Activated naive CD8-positive, alpha-beta T cell treated with anti-CD3 and anti-CD28 coated beads, Interleukin-2, amount 10 ng/mL, durations not matched to agents 7 days and 5 days (primary cell): ENCODE measurements at regions not wholly inside any gene's neighbourhood (a gene's known extent, or its start where the extent isn't known, plus 50 kb on each side); places are given as distances from the start of the nearest gene placed in this dataset.

Experiments
- ATAC-seq: fragments of 150-1000 bp; cut with Tn5 transposase; one replicate; pipeline ENCODE4 v1.10.0; 2021; ENCODE audit warnings: low read depth, moderate library complexity
- POLR2A ChIA-PET: fragments of 350-600 bp; sonication (Branson Sonifier 250); formaldehyde crosslinking; loops from one replicate; lab custom pipeline; 2021; ENCODE audit warnings: antibody characterized with exemption; lab: Charles Lee
- DNase-seq: peaks from one replicate; pipeline ENCODE4 v3.0.0; 2021
- H3K27ac Mint-ChIP-seq: one replicate; pipeline ENCODE4 v1.8.0; 2022; ENCODE audit warnings: mild to moderate bottlenecking, mixed read lengths
- H3K27me3 Mint-ChIP-seq: one replicate; pipeline ENCODE4 v1.8.0; 2022; ENCODE audit warnings: mild to moderate bottlenecking, moderate library complexity, mixed read lengths
- H3K36me3 Mint-ChIP-seq: one replicate; pipeline ENCODE4 v1.8.0; 2021; ENCODE audit warnings: mild to moderate bottlenecking, mixed read lengths
- H3K4me1 Mint-ChIP-seq: one replicate; pipeline ENCODE4 v1.8.0; 2021; ENCODE audit warnings: mixed read lengths
- H3K4me3 Mint-ChIP-seq: one replicate; pipeline ENCODE4 v1.8.0; 2022; ENCODE audit warnings: mild to moderate bottlenecking, moderate library complexity, mixed read lengths
- H3K9me3 Mint-ChIP-seq: one replicate; pipeline ENCODE4 v1.8.0; 2021; ENCODE audit warnings: mixed read lengths

- H3K4me1 Mint-ChIP-seq = no peaks in the 10 kb centered on the region
- DNase-seq = no peak
These were observed 330.0 kb downstream of the DDX10 start for GRCh38 chr11:108994887-108995286.

GRCh38 chr11:108997826-108998225 is 333.0 kb downstream of the DDX10 start:
- H3K27me3 Mint-ChIP-seq = peaks cover 13% of the 10 kb centered on the region
- peaks cover 3% of the 10 kb centered on the region for H3K9me3 Mint-ChIP-seq
- ATAC-seq = no peak
- H3K4me3 Mint-ChIP-seq = no peak overlapping the region
- no peak for DNase-seq
- H3K36me3 Mint-ChIP-seq = no peaks in the 10 kb centered on the region
- POLR2A ChIA-PET = no interaction called here
- no peak overlapping the region for H3K27ac Mint-ChIP-seq
- no peaks in the 10 kb centered on the region for H3K4me1 Mint-ChIP-seq

More at GRCh38 chr11:108994887-108995286, 330.0 kb downstream of the DDX10 start:
- Mint-ChIP-seq H3K27me3 (peaks cover 16% of the 10 kb centered on the region), H3K9me3 (no peaks in the 10 kb centered on the region), H3K27ac (no peak overlapping the region), H3K36me3 (peaks cover 1% of the 10 kb centered on the region), H3K4me3 (no peak overlapping the region)
- no peak for ATAC-seq
- POLR2A ChIA-PET = no interaction called here

- Mint-ChIP-seq H3K9me3 (peaks cover 3% of the 10 kb centered on the region), H3K4me3 (no peak overlapping the region), H3K36me3 (no peaks in the 10 kb centered on the region), H3K4me1 (no peaks in the 10 kb centered on the region), H3K27me3 (peaks cover 9% of the 10 kb centered on the region), H3K27ac (no peak overlapping the region)
- ATAC-seq (no peak), DNase-seq (no peak)
- POLR2A ChIA-PET = no interaction called here
These were observed 335.7 kb downstream of the DDX10 start for GRCh38 chr11:109000531-109000930.

DNA sequence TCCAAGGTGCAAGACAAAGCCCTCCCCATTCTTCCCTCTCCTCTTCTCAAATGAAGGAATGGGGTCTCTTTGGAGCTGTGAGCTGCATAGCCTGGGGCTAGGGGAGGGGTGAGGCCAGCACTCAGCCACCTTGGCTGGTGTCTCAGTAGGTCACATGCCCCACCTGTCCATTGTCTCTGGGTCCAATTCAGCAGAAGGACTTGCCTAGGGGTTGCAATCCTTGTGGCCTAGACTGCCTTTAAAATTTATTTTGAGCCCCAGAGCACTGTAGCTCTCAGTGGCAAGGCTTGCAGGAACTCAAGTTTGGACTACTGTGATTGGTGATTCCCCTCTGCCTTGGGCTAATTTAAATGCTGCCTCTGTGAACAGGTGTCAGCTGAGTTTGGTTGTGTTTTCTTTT is 336.7 kb downstream of the DDX10 start:
- Mint-ChIP-seq H3K4me3 (no peak overlapping the region), H3K36me3 (no peaks in the 10 kb centered on the region), H3K27ac (no peak overlapping the region), H3K9me3 (peaks cover 3% of the 10 kb centered on the region), H3K4me1 (no peaks in the 10 kb centered on the region), H3K27me3 (peaks cover 9% of the 10 kb centered on the region)
- DNase-seq (no peak), ATAC-seq (no peak)
- POLR2A ChIA-PET = no interaction called here

- Mint-ChIP-seq H3K9me3 (no peaks in the 10 kb centered on the region), H3K27me3 (no peaks in the 10 kb centered on the region), H3K4me3 (no peak overlapping the region), H3K27ac (no peak overlapping the region), H3K36me3 (no peaks in the 10 kb centered on the region), H3K4me1 (no peaks in the 10 kb centered on the region)
- ATAC-seq (no peak), DNase-seq (no peak)
- POLR2A ChIA-PET = no interaction called here
These were observed 348.1 kb downstream of the DDX10 start for GRCh38 chr11:109012991-109013390.

DNA sequence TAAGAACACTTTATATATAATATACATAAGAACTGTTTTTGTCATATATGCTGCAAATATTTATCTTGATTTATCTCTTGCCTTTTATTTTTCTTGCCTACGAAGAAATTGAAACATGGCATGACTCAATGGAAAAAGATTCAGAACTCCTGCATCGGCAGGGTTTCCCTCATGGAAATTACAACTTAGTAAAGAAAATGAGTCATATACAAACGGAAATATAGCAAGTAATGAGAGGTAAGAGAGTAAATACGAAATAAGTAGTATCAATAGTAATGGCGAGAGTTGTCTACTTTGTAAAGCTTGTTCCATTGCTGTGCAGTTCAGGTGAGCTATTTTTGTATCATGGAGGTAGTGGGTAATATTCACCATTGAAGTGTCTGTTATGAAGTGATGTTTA is 350.4 kb downstream of the DDX10 start:
- H3K27ac Mint-ChIP-seq = no peak overlapping the region
- no peak for ATAC-seq
- no peaks in the 10 kb centered on the region for H3K4me1 Mint-ChIP-seq
- H3K27me3 Mint-ChIP-seq = no peaks in the 10 kb centered on the region
- POLR2A ChIA-PET = no interaction called here
- DNase-seq = no peak
- H3K36me3 Mint-ChIP-seq = no peaks in the 10 kb centered on the region
- no peaks in the 10 kb centered on the region for H3K9me3 Mint-ChIP-seq
- H3K4me3 Mint-ChIP-seq = no peak overlapping the region

- no peak overlapping the region for H3K27ac Mint-ChIP-seq
- DNase-seq (no peak), ATAC-seq (no peak)
- no peaks in the 10 kb centered on the region for H3K27me3 Mint-ChIP-seq
- no peaks in the 10 kb centered on the region for H3K4me1 Mint-ChIP-seq
- no peaks in the 10 kb centered on the region for H3K9me3 Mint-ChIP-seq
- POLR2A ChIA-PET = interaction anchor here (0.6 kb wide), 1 partner anchor 47 kb away, joined by 3 read pairs; no protein-coding TSS in a partner anchor
- H3K4me3 Mint-ChIP-seq = no peak overlapping the region
- H3K36me3 Mint-ChIP-seq = no peaks in the 10 kb centered on the region
These were observed 351.9 kb downstream of the DDX10 start for GRCh38 chr11:109016724-109017123.

GRCh38 chr11:109017489-109017888 is 352.6 kb downstream of the DDX10 start:
- H3K27me3 Mint-ChIP-seq = no peaks in the 10 kb centered on the region
- no peaks in the 10 kb centered on the region for H3K4me1 Mint-ChIP-seq
- H3K9me3 Mint-ChIP-seq = no peaks in the 10 kb centered on the region
- ATAC-seq = no peak
- POLR2A ChIA-PET = no interaction called here
- no peak for DNase-seq
- no peak overlapping the region for H3K27ac Mint-ChIP-seq
- H3K36me3 Mint-ChIP-seq = no peaks in the 10 kb centered on the region
- H3K4me3 Mint-ChIP-seq = no peak overlapping the region

GRCh38 chr11:109018639-109019038 is 353.8 kb downstream of the DDX10 start:
- Mint-ChIP-seq H3K4me3 (no peak overlapping the region), H3K9me3 (no peaks in the 10 kb centered on the region), H3K27ac (no peak overlapping the region), H3K36me3 (no peaks in the 10 kb centered on the region), H3K27me3 (no peaks in the 10 kb centered on the region), H3K4me1 (no peaks in the 10 kb centered on the region)
- POLR2A ChIA-PET = no interaction called here
- no peak for ATAC-seq
- no peak for DNase-seq

DNA sequence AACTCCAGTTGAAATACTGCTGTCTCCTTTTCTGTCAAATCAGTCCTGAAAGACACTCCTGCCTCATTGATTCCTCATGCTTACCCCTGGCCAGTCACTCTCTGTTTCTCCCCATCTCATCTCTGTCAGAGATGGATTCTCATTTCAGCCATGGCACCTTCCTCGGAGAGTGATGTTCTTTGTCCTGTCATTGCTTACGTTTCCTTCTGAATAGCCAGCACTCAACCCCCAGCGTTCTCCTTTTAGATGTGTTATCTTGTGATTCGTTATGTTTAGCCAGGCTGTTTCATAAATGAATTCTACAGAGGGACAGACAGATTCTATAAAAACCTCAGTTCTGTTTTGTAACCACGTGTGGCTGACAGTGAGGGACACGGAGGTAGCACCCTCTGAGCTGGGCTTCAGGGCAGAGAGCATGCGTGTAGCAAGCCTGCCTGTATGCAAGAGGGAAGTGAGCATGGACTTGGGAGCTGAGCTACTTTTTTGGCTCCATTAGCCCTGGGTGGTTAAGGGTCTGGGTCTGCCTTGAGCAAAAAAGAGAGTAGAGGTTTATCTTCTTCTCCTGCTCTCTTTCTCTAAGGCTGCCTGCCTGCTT is 354.6 kb downstream of the DDX10 start:
- no peak overlapping the region for H3K4me3 Mint-ChIP-seq
- POLR2A ChIA-PET = no interaction called here
- no peaks in the 10 kb centered on the region for H3K27me3 Mint-ChIP-seq
- H3K4me1 Mint-ChIP-seq = no peaks in the 10 kb centered on the region
- H3K27ac Mint-ChIP-seq = no peak overlapping the region
- no peaks in the 10 kb centered on the region for H3K36me3 Mint-ChIP-seq
- peaks cover 1% of the 10 kb centered on the region for H3K9me3 Mint-ChIP-seq
- DNase-seq (no peak), ATAC-seq (no peak)

DNA sequence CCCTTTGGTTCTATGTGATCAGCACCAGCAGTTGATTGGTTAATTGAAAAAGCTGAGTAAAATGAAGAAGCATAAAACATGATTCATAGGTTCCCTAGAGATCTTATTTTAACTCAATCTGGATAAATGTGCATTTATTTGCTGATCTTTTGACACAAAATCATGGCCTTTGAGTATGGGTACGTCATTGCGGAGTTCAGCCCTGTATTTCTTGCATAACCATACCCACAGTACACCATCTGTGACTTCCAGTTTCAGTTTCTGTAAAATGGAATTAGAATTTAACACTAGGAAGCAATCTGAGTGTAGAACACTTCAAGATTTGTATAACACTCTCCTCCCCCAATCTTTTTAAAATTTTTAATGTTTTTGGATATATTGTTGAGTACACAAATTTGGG is 358.2 kb downstream of the DDX10 start:
- Mint-ChIP-seq H3K27me3 (no peaks in the 10 kb centered on the region), H3K4me1 (no peaks in the 10 kb centered on the region), H3K36me3 (no peaks in the 10 kb centered on the region), H3K4me3 (no peak overlapping the region), H3K9me3 (peaks cover 2% of the 10 kb centered on the region), H3K27ac (no peak overlapping the region)
- no peak for ATAC-seq
- POLR2A ChIA-PET = no interaction called here
- DNase-seq = no peak

DNA sequence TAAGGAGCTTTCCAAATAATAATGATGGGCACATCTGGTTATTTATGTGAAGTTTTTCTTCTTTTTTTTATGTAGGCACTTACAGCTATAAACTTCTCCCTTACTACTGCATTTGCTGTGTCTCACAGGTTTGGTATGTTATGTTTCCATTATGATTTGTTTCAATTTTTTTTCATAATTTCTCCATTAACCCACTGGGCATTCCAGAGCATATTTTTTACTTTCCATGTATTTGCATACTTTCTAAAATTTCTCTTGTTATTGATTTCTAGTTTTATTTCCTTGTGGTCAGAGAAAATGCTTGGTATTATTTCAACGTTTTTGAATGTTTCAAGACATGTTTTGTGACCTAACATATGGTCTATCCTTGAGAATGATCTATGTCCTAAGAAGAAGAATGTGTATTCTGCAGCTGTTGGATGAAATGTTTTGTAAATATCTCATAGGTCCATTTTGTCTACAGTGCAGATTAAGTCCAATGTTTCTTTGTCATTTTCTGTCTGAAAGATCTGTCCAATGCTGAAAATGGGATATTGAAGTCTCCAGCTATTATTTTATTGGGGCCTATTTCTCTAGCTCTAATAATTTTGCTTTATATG is 362.1 kb downstream of the DDX10 start:
- ATAC-seq (no peak), DNase-seq (no peak)
- Mint-ChIP-seq H3K27me3 (no peaks in the 10 kb centered on the region), H3K4me3 (no peak overlapping the region), H3K36me3 (no peaks in the 10 kb centered on the region), H3K9me3 (peaks cover 2% of the 10 kb centered on the region), H3K4me1 (no peaks in the 10 kb centered on the region), H3K27ac (no peak overlapping the region)
- POLR2A ChIA-PET = no interaction called here

DNA sequence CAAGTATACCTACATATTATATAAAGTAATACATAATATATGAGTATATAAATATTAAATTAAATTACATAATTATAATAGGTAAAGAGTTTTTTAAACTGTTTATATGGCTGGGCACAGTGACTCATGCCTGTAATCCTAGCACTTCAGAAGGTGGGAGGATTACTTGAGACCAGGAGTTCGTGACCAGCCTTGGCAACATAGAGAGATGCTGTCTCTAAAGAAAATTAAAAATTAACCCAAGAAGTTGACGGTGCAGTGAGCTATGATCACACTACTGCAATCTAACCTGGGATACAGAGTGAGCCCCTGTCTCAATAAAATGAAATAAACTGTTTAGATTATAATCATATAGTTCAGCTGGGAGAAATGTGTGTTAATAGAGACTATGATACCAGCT is 363.0 kb downstream of the DDX10 start:
- POLR2A ChIA-PET = no interaction called here
- Mint-ChIP-seq H3K4me1 (no peaks in the 10 kb centered on the region), H3K4me3 (no peak overlapping the region), H3K9me3 (peaks cover 2% of the 10 kb centered on the region), H3K27me3 (no peaks in the 10 kb centered on the region), H3K36me3 (no peaks in the 10 kb centered on the region), H3K27ac (no peak overlapping the region)
- no peak for DNase-seq
- ATAC-seq = no peak

DNA sequence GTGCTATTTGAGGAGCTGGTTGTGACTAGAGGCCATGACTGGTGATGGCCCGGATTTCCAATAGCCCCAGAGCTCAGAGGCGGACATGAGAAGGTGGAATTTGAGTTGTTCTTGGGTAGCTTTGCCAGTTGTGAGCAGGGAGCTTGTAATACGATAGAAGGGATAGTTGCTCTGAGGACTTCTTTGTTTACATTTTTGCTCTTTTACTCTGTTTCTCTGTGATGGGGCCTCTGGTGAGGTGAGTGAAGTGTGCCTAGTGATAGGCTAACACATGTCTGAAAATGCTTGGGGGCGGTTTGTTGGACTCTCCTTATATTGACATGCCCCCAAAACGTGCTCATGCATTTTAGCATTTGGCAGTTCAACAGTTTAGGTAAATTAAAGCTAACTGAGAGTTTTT is 365.1 kb downstream of the DDX10 start:
- Mint-ChIP-seq H3K4me1 (no peaks in the 10 kb centered on the region), H3K36me3 (no peaks in the 10 kb centered on the region), H3K9me3 (peaks cover 2% of the 10 kb centered on the region), H3K27ac (no peak overlapping the region), H3K4me3 (no peak overlapping the region), H3K27me3 (no peaks in the 10 kb centered on the region)
- ATAC-seq (no peak), DNase-seq (no peak)
- POLR2A ChIA-PET = no interaction called here
